Activated CD4-positive, alpha-beta T cell treated with anti-CD3 and anti-CD28 coated beads, Interleukin-2, Interleukin-4, amounts not matched to agents 100 ng/mL and 50 ng/mL, durations not matched to agents 16 hours and 8 hours (primary cell): ENCODE measurements at regions not wholly inside any gene's neighbourhood (a gene's known extent, or its start where the extent isn't known, plus 50 kb on each side); places are given as distances from the start of the nearest gene placed in this dataset.

Experiments used
- DNase-seq: peaks from one replicate; pipeline ENCODE4 v3.0.0-alpha.2; 2020; ENCODE audit warnings: low spot score

DNA sequence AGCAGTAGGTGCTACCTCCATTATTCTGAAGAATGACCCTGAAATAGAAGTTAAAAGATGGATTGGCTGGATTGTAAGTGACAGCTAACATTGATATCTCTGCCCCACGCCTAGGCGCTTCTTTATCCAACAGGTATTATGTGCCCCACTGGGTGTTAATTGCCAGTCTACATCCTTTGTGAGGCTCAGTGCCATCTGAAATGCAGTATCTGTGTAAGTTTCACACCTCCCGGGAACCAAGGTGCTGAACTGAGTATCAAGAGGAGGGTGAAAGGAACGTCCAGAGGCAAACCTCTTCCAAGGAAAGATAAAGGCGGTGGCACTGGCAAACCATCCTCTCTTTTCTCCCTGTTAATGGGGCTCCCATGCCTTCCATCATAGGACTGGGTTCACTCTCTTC is 181.1 kb upstream of the UBL3 start:
- DNase-seq, result no peak

DNA sequence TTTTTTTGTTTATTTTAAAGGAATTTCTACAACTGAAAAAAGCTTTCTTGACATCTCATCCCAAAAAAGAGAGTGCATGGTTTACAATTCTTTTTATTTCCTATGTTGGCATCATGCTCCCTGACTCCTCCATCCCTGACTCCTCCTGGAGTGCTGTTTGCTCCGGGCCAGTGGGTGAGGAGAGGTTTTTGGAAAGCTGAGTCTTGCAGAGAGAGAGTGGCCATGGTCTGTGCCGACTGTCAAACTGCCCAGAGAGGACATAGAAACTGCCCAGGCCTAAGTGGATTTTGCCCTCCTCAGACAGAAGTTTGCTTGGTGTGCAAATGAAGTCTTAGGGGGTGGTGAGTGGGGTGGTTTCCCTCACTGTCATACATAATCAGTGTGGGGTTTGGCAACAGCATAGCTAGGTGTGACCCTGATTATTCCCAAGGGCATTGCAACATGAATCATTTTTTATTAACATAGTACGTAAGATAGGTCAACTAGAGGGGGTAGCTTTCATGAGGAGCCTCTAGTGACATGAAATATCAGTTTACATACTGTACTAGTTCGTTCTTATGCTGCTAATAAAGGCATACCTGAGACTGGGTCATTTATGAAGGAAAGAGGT is 179.8 kb upstream of the UBL3 start:
- DNase-seq, result no peak

DNA sequence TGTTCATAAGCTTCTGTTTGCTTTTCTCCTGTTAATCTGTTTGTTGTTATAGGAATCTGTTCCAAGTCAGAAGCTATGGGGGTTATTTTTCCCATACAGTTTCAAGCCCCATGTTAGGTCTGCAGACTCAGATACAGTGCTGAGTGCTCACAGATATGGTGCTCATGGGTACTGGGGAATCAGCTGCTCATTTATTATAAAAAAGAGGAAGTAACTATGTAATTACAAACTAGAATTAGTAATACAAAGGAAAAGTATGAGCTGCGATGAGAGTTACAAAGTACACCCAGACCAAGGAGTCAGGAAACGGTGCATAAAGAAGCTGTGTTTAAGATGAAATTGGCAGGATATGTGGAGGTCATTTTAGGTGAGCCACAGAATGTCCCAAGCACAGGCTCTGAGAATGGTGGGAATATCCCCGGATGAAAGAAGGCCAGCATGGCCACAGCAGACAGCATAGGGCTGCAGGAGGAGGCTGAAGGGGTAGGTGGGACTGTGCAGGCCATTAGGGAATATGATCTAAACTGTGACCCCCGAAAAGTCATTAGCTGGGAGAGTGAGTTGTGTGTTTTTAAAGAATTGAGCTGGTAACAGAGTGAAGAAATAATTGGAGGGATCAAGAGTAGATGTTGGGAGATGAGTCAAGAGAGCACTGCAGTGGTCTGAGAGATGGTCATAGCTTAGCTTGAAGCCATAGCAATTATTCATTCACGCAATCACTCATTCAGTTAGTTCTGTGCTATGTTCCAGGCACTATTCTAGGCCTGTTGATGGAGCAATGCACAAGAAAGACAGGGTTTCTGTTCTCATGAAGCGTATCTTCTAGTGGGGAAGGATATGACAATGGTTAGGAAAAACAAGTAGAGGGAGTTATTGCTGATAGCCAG is 177.4 kb upstream of the UBL3 start:
- no peak for DNase-seq

DNA sequence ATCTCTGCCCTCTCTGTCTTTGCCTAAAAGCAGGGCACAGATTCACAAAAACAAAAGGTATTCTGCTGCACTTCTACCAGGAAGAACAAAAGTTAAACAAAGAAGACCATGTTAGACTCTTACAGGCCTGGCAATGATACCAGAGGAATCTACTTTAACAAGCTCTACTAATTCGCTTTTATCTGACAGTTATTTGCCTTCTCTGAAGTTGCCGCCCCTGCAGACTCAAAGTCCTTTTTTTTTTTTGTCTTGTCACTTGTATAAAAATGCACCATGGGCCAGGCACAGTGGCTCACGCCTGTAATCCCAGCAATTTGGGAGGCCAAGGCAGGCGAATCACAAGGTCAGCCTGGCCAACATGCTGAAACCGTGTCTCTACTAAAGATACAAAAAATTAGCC is 176.5 kb upstream of the UBL3 start:
- DNase-seq, result no peak

DNA sequence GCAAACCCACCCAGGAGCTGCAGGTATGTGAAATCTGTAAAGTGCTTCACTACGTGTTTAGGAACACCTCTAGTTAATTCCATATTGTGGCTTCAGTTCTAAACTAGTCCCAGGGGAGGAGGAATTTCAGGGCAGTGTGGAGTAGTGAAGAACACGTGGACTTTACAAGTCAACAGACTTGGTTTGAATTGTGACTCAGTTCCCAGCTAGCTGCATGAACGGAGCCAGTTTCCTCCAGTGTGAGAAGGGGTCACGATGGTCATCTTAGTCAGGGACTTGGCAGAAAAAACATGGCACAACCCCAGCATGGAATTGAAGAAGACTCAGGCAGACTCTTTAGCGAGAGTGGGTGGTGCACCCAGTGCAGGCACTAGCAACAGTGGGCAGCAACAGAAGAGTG is 175.7 kb upstream of the UBL3 start:
- DNase-seq, result no peak

DNA sequence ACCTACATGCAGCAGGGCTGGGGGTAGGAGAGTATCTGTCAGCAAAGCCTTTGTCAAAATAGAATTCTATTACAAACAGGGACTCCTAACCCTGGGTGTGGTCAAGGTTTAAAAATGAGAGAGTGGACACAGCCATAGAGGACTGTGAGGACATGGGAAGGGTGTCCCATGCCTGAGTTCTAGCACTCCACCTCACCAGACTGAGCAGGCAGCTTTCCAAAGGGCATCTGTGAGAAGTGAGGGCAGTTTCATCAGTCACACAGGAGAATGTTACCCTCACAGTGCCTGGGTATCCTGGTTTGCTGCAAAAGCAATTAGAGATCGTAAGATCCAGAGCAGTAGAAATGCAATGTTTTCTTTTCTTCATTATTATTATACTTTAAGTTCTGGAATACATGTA is 174.9 kb upstream of the UBL3 start:
- DNase-seq, result no peak

DNA sequence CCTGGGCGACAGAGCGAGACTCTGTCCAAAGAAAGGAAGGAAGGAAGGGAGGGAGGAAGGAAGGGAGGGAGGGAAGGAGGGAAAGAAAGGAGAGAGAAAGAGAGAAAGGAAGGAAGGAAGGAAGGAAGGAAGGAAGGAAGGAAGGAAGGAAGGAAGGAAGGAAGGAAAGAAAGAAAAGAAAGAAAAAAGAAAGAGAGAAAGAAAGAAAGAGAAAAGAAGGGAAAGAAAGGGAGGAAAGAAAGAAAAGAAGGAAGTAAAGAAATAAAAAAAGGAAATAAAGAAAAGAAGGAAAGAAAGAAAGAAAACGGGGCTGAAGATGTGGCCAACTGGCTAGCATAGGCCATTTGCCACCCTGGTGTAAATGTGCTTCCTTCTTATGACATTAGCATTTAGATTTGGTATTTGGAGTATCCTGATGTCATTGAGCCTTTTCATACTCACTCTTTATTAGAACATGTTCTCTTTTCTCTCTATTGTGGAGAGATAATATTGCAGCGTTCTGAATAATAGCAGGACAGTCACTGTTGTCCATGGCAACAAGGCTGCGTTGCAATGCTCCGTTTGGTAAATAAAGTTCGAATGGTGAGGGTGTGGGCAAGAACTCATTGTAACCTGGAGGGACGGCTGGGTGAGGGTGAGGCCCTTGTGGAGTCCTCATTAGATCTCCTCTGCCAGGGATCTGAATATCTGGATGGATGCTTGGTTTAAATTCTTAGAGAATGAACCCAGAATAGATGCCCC is 173.9 kb upstream of the UBL3 start:
- DNase-seq, result no peak

DNA sequence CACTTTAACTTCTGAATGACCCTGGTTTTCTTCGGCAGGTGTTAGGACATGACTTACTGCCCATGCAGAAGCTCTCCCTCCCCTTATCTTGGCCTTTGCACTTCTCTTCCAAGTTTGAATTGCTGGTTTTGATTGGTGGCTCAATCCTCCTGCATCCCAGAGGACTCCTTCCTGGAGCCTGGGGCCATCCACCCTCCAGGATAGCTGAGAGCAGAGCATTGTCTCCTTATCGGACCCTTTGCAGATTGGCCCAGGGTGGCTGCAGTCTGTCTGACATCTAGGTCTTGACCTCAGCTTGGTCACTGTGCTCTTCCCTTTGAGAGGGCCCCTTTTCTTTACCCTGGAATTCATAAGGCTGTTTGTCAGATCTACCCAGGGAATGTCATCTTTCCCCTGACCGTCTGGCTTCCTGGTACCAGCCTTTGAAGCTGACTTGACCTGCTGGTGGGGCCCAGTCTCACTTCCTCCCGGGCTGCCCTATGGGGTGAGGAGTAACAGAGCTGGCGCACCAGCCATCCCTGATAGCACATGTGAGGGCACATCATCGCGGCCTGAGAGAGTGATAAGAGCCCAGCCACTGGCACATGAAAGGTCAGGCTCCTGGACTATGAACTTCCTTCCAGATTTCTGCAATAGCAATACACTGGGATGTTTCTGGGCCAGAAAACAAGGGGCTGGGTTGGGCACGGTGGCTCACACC is 172.9 kb upstream of the UBL3 start:
- DNase-seq, result no peak

DNA sequence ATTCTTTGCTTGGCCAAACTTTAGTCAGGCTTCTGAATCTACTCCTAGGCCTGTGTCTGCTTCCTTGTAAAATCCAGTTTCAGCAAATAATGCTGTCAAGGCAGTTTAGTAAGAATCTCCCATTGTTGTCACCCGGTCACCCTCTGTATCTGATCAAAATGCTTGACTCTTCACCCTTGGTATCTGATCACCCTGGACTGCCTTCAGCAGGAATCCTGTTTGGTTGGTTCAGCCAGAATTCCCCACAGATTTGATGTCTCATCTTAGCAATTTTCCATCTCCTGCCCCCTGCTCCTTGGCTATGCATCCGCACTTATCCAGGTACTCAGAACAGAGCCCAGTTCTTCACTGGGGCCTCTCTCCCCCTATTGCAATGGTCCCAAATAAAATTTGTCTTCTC is 172.4 kb upstream of the UBL3 start:
- DNase-seq, result no peak

DNA sequence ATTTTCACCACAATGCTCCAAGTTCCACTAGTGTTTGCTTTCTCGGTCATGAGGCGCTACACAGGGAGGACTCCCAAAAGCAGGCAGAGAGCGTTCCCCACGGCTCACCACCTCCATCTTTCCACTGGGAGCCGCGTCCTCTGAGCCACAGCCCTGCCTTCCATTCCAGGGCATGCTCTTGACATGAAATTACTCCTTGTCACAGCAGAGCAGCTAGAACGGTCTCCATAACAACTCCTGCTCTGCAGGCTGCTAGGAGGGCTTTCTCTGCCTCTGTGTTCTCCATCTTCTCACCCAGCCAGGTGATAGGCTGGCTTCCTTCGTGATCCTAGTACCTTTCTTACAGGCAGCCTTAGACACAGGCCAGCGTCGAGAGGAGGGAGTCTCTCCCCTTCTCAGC is 171.8 kb upstream of the UBL3 start:
- DNase-seq, result no peak

DNA sequence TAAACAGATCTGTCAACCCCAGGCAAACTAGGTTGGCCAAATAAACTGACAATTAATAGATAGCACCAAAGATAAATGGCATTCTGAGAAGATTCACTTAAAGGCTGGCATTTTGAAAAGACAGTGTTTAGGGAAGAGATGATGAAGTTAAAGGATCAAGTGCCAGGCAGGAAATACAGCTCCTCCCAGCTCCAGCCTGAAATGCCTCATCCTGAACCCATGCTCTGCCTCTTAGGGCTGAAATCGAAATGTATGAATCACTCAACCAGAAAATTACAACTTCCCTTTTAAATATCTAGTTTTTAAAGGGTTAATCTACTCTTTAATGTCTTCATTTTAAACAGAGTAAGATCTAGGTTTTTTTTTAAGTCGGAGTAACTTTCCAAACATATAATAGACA is 171.2 kb upstream of the UBL3 start:
- DNase-seq, result no peak

DNA sequence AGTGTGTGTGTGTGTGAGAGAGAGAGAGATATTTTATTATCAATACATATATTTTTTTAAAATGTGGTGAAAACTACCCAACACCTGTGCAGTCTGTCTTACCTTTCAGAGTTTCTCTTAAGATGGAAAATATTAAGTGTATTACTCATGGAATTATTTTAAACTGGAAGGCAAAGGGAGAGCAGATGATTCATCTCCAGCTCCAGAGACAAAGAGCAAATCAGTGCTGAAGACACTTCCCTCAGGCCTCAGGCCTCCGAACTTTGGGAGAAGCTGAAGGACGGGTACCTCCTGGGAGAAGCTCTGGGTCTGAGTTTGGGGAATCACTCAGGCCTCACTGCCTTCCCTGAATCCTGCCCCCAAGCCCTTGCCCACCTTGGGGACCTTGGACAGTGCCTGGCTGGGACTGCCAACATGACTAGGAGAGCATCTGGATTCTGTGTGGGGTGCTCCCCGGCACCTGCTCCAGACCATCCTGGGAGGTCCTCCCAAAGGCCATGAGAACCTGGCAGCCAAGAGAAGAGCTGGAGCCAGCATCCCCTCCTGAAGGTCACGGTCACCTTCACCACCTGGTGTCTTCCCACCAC is 170.4 kb upstream of the UBL3 start:
- no peak for DNase-seq

DNA sequence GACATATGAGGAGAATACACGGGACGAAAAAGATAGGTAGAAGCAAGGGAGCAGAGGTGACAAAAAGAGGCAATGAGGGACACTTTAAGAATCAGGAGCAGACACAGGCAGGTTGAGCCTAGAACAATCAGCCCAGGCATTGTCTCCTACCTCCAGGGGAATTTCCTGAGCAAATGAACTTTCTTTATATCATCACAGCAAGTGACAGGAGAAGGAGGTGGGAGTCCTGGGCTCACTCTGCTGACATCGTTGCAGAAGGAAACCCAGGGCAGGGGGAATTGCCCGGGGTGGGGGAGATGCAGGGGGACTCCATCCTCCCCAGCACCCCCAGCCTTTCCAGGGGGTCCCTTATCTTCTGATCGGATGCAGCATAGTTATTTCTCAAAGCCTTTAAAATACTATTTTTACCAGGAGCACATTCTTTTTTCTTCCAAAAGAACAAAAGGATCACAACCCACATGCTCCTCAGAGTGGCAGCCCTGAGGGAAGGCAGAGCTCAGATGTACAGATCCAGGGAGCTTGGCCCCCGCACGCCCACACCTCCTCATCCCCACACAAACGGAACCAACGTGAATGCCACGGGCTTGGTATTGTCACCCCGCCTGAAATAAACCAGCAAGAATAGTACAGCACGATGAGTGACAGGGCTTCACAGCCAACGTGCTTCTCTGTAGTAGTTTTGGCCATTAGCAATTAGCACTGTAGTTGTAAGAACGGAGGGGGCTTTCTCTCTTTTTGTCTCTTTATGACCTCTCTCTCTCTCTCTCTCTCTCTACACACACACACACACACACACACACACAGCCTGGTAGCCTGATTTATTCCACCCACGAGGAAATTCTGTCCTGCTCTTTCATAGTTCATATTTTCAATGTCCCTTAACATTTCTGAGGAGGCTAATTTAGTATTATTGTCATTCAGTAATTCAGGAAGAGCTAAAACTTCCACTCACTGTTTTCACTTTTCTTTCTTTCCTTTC is 169.5 kb upstream of the UBL3 start:
- no peak for DNase-seq

DNA sequence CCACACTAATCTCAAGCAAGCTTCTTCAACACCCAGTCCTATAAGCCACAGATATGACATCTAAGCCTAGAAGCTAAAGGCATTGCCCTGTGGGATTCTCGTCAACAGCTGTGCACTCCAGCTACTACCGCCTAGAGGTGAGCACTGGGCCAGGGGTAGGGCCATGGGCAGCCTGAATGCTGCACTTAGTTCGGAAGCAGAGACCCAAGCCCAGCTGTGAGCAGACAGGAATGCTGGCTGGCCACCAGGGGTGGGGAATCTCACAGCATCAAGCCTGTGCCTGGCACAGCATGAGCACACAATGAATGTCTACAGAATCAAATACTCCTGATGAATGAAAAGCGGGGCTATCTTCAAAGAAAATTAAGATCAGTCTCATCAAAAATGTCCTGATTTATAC is 167.5 kb upstream of the UBL3 start:
- no peak for DNase-seq

DNA sequence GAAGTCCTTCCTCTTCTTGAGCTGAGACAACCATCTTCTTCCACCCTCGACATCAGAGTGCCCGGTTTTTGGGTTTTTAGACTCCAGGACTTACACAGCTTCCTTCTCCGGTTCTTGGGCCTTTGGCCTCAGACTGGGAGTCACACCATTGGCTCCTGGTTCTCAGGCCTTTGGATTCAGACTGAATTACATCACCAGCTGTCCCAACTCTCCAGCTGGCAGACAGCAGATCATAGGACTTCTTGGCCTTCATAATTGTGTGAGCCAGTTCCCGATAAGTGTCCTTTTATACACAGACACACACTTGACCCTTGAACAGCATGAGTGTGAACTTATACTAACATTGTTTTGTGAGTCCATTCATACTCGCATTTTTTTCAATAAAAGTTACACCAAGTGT is 166.0 kb upstream of the UBL3 start:
- DNase-seq, result no peak

DNA sequence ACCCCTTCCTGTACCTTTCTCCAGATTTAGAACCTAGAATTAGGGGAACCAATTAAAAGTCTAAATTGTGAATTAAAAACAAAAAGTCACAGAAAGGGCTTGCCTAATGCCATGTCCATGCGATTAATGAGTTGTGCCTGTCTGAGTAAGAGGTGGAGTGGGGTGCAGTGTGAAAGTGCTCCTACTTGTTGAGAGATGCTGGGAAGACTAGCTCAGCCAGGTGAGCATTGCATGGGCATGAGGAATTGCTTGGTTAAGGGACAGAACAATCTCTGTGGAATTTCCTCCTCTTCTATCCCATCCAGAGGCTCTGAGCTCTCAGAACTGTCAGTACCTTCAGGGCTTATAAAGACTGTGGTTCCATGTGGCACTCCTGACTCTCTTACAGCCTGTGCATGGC is 159.0 kb upstream of the UBL3 start:
- no peak for DNase-seq

DNA sequence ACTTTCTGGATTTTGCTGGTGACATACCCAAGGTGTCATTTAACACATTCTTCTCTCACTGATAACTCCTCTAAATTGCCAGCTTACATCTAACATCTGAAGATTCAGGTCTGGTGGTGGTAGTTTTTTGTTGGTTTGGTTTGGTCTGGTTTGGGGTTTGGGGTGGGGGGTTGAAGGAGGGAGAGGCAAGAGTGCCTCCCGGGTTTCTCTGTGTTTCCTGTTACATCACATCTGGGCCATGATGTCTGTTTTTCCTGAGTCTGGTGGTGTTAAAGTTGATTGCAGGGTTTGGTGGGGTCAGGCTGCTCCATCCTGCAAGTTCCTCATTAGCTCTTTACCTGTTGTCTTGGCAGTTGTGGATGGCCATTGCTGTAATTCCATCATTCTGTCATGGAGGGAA is 155.8 kb upstream of the UBL3 start:
- no peak for DNase-seq

DNA sequence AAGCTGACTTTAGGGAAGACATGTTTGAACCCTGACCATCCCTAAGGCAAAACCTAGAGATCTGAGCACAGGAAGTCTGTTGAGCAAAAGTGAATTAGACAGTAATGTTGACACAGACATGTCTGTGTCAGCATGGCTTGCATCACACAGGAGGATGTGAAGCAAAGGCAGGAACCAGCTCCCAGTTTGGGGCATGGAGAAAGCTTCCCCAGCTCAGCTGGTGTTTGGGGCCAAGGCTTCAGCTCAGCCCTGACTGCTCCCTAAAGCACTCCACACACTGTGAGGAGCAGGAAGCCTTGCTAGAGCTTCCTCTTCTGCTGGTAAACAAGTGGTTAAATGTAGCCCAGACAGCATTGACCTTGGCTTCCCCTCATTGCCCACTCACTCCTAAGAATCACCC is 153.8 kb upstream of the UBL3 start:
- no peak for DNase-seq

DNA sequence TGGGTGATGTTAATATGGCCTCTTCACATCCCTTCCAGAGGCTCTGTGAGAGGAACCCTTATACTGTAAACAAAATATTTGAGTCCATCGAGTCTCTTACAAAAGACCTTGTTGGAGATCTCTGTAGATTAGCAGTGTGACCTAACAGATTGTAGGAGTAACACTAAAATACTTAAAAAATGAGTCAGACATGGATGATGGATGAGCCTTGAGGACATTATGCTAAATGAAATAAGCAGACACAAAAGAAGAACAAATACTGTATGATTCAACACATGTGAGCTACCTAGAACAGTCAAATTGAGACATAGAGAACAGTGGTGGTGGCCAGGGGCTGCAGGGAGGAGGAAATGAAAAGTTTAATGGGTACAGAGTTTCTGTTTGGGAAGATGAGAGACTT is 152.2 kb upstream of the UBL3 start:
- DNase-seq, result peak; percentile 15

DNA sequence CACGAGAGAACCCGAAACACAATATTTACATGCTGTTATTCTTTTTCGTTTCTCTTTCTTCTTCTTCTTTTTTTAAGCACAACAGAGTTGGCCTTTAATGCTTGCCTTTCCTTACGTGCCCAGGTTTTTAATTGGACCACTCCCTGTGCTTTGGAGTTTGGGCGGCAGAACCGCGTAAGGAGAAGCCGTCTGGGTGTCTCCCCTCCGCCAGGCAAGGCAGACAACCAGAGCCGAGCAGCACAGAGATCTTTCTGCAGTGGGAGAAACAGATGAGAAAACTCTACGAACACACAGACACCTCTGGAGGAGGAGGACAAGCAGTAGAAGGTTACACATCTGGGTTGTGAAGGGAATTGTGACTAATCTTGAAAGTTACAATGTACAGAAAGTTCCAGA is 150.0 kb upstream of the UBL3 start:
- DNase-seq, result no peak
